ENCODE measurements at regions not wholly inside any gene's neighbourhood (a gene's known extent, or its start where the extent isn't known, plus 50 kb on each side); places are given as distances from the start of the nearest gene placed in this dataset.

DNA sequence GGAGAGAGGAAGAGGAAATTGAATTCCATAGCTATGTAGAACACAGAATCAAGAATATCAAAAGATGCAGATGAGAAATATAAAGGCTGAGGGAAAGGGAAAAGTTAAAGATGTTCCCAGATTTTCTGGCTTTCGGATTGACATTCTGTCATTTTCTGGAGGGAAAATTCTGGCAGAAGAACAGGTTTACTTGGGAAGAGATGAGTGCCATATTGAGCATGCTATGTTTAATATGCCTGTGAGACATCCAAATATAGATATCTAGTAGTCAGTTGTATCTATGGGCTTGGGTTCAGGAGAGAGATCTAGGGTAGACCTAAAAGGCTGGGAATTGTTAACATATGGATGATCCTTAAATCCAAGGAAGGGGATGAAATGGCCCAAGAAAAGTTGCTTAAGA lies 181.9 kb upstream of the ARG1 start:
- no peaks in the 10 kb centered on the region for H3K27me3 ChIP-seq (ENCODE audit: insufficient read depth, low read length, poor library complexity, severe bottlenecking)
- H3K36me3 ChIP-seq (ENCODE audit: insufficient read depth, low read length): no peaks in the 10 kb centered on the region
- no peak overlapping the region for H3K4me3 ChIP-seq (ENCODE audit: low read length, poor library complexity, severe bottlenecking)
- peaks cover 3% of the 10 kb centered on the region for H3K4me1 ChIP-seq (ENCODE audit: insufficient read depth, low read length, poor library complexity, severe bottlenecking)
- H3K9ac ChIP-seq (ENCODE audit: low read depth, low read length, poor library complexity, severe bottlenecking): no peak overlapping the region
- H3K9me2 ChIP-seq (replicated peaks; ENCODE audit: low read depth, low read length): no peaks in the 10 kb centered on the region
- H4K20me1 ChIP-seq (ENCODE audit: insufficient read depth, low read length, poor library complexity, severe bottlenecking): no peaks in the 10 kb centered on the region
- H2AFZ ChIP-seq (ENCODE audit: low read length): no peak overlapping the region
- H3F3A ChIP-seq (ENCODE audit: low read depth): no peaks in the 10 kb centered on the region; the same call in 1 of the 2 replicates
- no peak overlapping the region for H3K4me2 ChIP-seq (ENCODE audit: low read depth, low read length, poor library complexity, severe bottlenecking)
- H3K9me3 ChIP-seq (ENCODE audit: insufficient read depth, low read depth, low read length): no peaks in the 10 kb centered on the region
- no peaks in the 10 kb centered on the region for H3K79me2 ChIP-seq (ENCODE audit: insufficient read depth, low read length)
- TF ChIP-seq EZH2phosphoT487 (IDR thresholded peaks at IDR 0.05; ENCODE audit: borderline replicate concordance) (no peak), CTCF (conservative IDR thresholded peaks at IDR 0.05; ENCODE audit: low read length) (no peak)

DNA sequence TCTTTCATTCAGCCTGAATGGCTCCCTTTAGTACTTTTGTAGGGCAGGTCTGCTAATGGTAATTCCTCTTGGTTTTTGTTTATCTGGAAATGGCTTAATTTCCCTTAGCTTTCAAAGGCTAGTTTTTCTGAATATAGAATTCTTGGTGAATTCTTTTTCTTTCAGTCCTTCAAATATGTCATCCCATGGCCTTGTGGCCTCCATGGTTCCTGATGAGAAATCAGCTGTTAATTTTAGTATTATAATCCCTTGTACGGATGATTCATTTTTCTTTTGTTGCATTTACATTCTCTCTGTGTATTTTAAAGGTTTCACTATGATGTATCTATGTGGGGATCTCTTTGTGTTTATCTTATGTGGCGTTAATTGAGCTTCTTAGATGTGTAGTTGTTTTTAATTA lies 179.6 kb upstream of the ARG1 start:
- H3K4me2 ChIP-seq (ENCODE audit: low read depth, low read length, poor library complexity, severe bottlenecking): no peak overlapping the region
- no peaks in the 10 kb centered on the region for H3K36me3 ChIP-seq (ENCODE audit: insufficient read depth, low read length)
- H3K4me1 ChIP-seq (ENCODE audit: insufficient read depth, low read length, poor library complexity, severe bottlenecking): peaks cover 3% of the 10 kb centered on the region
- H4K20me1 ChIP-seq (ENCODE audit: insufficient read depth, low read length, poor library complexity, severe bottlenecking): no peaks in the 10 kb centered on the region
- H3F3A ChIP-seq (ENCODE audit: low read depth): no peaks in the 10 kb centered on the region; the same call in 1 of the 2 replicates
- no peaks in the 10 kb centered on the region for H3K9me3 ChIP-seq (ENCODE audit: insufficient read depth, low read depth, low read length)
- no peak overlapping the region for H3K9ac ChIP-seq (ENCODE audit: low read depth, low read length, poor library complexity, severe bottlenecking)
- H3K4me3 ChIP-seq (ENCODE audit: low read length, poor library complexity, severe bottlenecking): no peak overlapping the region
- no peaks in the 10 kb centered on the region for H3K9me2 ChIP-seq (replicated peaks; ENCODE audit: low read depth, low read length)
- no peaks in the 10 kb centered on the region for H3K79me2 ChIP-seq (ENCODE audit: insufficient read depth, low read length)
- TF ChIP-seq CTCF (conservative IDR thresholded peaks at IDR 0.05; ENCODE audit: low read length) (no peak), EZH2phosphoT487 (IDR thresholded peaks at IDR 0.05; ENCODE audit: borderline replicate concordance) (no peak)
- H2AFZ ChIP-seq (ENCODE audit: low read length): no peak overlapping the region
- H3K27me3 ChIP-seq (ENCODE audit: insufficient read depth, low read length, poor library complexity, severe bottlenecking): no peaks in the 10 kb centered on the region

- H4K20me1 ChIP-seq (ENCODE audit: insufficient read depth, low read length, poor library complexity, severe bottlenecking): no peaks in the 10 kb centered on the region
- no peaks in the 10 kb centered on the region for H3K9me3 ChIP-seq (ENCODE audit: insufficient read depth, low read depth, low read length)
- no peak overlapping the region for H3K9ac ChIP-seq (ENCODE audit: low read depth, low read length, poor library complexity, severe bottlenecking)
- no peaks in the 10 kb centered on the region for H3K79me2 ChIP-seq (ENCODE audit: insufficient read depth, low read length)
- TF ChIP-seq CTCF (conservative IDR thresholded peaks at IDR 0.05; ENCODE audit: low read length) (no peak), EZH2phosphoT487 (IDR thresholded peaks at IDR 0.05; ENCODE audit: borderline replicate concordance) (no peak)
- H2AFZ ChIP-seq (ENCODE audit: low read length): no peak overlapping the region
- no peak overlapping the region for H3K4me3 ChIP-seq (ENCODE audit: low read length, poor library complexity, severe bottlenecking)
- H3K4me1 ChIP-seq (ENCODE audit: insufficient read depth, low read length, poor library complexity, severe bottlenecking): peaks cover 3% of the 10 kb centered on the region
- no peak overlapping the region for H3K4me2 ChIP-seq (ENCODE audit: low read depth, low read length, poor library complexity, severe bottlenecking)
- no peaks in the 10 kb centered on the region for H3K9me2 ChIP-seq (replicated peaks; ENCODE audit: low read depth, low read length)
- H3F3A ChIP-seq (ENCODE audit: low read depth): no peaks in the 10 kb centered on the region; the same call in 1 of the 2 replicates
- no peaks in the 10 kb centered on the region for H3K27me3 ChIP-seq (ENCODE audit: insufficient read depth, low read length, poor library complexity, severe bottlenecking)
- H3K36me3 ChIP-seq (ENCODE audit: insufficient read depth, low read length): no peaks in the 10 kb centered on the region
Observed at GRCh38 chr6:131394768-131395432, 178.1 kb upstream of the ARG1 start.

All from Loucy (cell line).